GM21360 (cell line): ENCODE measurements at regions not wholly inside any gene's neighbourhood (a gene's known extent, or its start where the extent isn't known, plus 50 kb on each side); places are given as distances from the start of the nearest gene placed in this dataset.
"Not testable (repeated sequence)": the region's sequence is repeated elsewhere in the genome, so short reads cannot be mapped to it uniquely, and the experiment has no call there.

Experiments
- ATAC-seq: cut with Tn5 transposase; IDR thresholded peaks from one replicate; pipeline ENCODE4 v1.9.1; 2021; ENCODE audit warnings: mild to moderate bottlenecking, moderate library complexity; ENCODE audit not compliant: unreplicated experiment

- ATAC-seq = no peak
Observed at GRCh38 chr1:29409616-29410015, 173.3 kb downstream of the PTPRU start.

DNA sequence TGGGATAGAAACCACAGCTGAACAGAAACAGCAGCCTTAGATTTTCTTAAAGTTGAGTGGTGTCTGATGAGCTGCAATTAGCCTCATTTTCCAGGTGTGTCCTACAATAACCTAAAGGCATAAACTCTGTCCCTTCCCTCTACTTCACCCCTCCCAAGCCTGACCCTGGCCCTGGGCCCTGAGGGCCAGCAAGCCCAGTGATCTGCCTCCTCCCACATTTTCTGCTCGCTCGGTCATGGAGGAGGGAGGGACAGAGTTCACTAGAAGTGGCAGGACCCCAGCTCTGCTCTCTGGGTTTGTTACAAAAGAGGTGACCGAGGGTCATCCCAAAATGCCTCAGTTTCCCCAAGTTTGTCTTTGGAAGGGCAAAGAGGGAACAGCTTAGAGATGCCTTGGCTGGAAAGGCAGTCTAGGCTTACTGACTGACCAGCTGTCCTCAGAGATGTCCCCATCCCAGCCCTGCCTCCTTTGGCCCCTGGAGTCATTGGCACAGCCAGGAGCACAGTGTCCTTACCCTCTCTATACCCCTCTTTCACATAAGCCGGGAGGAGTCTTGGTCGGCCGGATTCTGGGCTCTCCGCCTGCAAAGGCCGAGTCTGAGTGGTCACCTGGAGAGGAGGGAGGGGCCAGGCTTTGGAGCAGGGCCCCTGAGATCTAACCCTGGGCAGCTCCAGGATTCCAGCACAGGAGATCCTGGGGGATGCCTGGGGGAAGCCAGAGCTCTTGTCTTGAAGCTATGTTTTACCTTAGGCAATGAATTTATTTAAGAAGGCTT is 172.7 kb downstream of the PTPRU start:
- ATAC-seq = no peak

- no peak for ATAC-seq
Observed at GRCh38 chr1:29406814-29407213, 170.5 kb downstream of the PTPRU start.

DNA sequence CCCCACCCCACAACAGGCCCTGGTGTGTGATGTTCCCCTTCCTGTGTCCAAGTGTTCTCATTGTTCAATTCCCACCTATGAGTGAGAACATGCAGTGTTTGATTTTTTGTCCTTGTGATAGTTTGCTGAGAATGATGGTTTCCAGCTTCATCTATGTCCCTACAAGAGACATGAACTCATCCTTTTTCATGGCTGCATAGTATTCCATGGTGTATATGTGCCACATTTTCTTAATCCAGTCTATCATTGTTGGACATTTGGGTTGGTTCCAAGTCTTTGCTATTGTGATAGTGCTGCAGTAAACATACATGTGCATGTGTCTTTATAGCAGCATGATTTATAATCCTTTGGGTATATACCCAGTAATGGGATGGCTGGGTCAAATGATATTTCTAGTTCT is 163.9 kb downstream of the PTPRU start:
- ATAC-seq = not testable (repeated sequence)

GRCh38 chr1:29399465-29399864 is 163.1 kb downstream of the PTPRU start:
- no peak for ATAC-seq

DNA sequence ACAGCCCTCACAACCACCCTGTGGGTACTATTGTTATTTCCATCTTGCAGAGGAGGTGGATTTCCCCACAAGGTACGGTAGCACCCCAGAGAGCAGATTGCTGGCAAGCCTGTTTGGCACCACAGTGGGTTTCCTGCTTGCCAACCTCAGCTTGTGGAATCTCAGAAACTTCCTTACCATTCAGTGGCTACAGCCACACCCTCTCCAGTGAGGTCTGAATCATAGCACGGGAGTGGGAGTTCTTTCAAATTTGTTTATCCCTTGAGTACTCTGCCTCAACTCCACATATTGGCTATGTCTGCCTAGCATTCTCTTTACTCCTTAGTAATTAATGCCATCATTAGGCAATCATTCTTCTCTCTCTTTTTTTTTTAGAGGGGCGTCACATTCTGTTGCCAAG is 162.1 kb downstream of the PTPRU start:
- no peak for ATAC-seq

DNA sequence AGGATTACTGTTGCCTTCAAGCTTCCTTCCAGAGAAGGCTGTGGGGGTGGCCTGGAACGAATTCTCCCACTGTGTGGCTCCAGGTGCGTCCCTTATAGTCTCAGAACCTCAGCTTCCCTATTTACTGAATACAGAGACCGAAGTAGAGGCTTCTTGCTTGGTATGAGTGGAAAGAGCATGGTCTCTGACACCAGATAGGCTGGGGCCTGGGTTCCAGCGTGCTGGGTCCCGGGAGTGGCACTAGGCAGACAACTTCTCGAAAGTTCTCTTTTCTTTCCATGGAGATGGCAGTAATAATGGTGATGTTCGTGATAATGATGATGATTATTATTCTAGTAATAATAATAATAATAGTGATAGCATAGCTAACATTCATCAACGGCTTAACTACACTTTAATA is 161.7 kb downstream of the PTPRU start:
- ATAC-seq = no peak

GRCh38 chr1:29397256-29397590 is 160.9 kb downstream of the PTPRU start:
- no peak for ATAC-seq

- no peak for ATAC-seq
Observed at GRCh38 chr1:29396438-29397255, 160.3 kb downstream of the PTPRU start.

GRCh38 chr1:29395736-29396437 is 159.6 kb downstream of the PTPRU start:
- no peak for ATAC-seq

DNA sequence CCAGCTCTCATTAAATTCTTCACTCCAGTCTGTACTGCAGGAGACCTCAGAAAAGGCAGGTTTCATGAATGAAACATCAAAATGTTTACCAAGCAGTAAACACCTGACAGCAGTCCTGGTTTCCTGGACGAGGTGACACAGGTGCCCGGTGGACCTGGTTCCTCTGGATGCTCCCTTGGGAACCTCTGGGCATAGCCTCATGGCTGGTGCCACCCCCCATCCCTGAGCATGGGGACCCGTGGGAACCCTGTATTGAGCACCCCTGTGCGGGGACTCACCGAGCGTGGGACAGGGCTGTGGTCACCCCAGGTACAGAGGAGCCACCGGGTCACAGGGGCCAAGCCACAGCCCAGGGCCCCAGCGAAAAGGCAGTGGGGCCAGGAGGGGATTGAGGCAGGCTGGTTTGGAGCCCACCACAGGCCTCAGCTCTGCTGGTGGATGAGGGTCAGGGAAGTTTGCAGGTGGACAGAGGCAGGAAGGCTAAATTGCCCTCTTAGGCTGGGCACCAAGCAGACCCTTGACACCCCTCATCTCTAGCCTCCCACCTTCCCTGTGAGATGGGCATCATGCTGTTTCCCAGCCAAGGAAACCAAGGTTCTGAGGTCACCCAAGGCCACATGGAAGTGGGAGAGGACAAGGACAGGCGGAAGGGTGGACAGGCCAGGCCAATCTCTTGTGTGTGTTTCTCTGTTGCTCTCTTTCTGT is 158.4 kb downstream of the PTPRU start:
- no peak for ATAC-seq

DNA sequence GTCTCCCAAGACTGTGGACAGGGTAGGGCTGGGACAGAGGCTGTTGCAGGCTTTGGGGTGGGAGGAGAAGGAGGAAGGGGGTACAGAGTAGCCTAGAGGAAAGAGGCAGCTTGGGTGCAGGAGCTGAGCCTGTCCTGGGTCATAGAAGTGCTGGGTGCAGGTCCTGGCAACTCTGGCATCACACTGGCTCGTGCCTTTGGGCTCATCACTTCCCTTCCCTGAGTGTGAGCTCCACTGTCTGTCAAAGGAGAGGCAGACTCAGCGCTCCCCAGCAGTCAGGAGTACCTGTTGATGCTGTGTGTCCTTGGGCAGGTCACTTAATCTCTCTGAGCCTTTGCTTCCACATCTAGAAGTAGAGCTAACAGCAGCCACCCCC is 157.1 kb downstream of the PTPRU start:
- no peak for ATAC-seq

DNA sequence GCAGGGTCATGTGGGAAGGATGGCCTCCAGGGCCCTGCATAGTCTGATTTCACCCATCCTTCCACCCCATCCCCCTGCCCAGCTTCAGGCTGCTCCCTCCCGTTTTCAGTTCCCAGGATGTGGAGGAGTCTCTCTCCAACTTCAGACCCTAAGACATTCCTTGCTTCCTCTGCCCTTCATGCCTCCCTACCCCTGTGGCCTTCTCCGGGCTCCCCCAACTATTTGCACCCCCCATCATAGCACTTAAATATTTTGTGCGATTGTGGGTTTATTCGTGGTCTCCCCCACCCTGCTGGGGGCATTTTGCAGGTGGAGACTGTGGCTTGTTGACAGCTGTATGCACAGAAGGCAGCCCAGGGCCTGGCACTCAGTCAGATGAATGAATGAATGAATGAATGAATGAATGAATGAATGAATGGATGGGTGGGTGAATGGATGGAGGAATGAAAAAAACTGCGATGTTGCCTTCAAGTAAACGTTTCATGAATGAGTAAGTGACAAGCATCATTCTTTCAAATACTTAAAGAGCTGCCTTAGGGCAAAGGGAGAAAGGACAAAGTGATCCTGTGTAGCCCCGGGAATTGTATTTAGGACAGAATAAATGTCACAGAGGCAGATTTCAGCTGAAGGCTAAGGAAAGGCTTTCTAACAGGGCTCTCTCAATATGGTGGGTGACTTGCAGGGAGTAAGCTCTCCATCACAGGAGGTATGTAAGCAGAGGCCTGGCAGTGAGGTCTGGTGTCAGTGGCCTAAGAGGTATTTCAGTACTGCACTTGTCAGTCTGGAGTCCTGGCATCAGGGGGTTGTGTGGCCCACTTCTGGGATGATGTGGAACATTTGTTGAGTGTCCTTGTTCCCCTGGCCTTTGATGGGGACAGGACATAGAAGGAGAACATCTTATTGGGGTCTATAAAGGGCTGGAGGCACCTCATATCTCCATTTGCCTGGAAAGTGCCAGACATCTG is 156.4 kb downstream of the PTPRU start:
- ATAC-seq = no peak

DNA sequence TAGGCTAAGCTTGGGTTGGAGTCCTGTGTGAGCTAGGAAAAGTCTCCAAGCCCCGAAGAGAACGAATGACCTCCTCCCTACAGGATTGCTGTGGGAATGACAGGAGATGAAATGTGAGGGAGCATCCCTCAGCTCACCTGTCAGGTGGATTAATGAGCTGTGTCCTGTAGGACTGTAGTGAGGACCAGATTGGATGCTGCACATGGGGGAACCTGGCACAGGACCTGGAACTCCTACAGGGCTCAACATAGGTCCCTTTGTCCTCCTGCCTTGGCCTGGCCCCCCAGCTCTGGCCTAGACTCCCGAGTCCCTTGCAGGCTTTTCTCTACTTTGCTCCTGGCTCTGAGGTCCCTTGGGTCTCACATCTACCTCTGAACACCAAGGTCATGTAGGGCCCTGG is 155.7 kb downstream of the PTPRU start:
- ATAC-seq = no peak

- no peak for ATAC-seq
Observed at GRCh38 chr1:29391362-29391880, 155.1 kb downstream of the PTPRU start.

DNA sequence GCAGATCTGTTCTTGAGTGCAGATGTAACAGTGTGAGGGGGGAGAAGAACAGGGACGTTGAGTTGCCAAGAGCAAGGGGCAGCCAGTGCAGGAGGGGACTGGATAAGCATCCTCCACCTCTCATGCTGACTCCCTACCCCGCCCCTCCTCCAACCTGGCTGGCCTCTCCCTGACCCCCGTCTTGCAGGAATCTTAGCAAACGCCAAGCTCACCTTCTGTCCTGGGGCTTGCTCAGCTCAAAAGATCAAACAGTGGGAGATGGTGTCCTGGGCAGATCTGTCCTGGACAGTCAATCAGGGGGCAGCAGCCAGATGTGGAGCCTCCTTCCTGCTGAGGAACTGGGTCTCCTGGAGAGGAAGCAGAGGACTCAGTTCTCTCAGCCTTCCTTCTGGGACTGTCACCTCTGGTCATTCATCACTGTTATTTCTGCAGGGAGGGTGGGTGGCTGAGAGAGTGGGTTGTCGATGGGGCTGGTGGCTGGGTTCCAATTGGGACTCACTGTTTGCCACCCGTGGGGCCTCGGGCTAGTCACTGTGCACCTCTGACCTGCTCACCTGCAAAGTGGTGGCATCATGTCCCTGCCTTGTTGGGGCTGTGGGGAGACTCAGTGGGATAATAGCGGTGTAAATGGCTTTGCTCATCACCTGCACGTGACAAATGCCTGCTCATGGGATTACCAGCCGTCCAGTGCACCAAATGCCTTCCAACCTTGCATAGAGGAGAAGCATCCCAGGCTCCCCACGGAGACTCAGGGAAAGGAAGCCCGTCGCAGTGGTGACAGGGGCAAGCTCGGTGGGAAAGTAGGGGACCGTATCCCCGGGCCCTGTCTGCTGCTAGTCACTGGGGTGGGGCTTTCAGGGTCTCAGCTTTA is 154.4 kb downstream of the PTPRU start:
- no peak for ATAC-seq

- ATAC-seq = no peak
Observed at GRCh38 chr1:29390075-29390474, 153.8 kb downstream of the PTPRU start.

- ATAC-seq = no peak
Observed at GRCh38 chr1:29389533-29390041, 153.3 kb downstream of the PTPRU start.

- no peak for ATAC-seq
Observed at GRCh38 chr1:29388884-29389283, 152.6 kb downstream of the PTPRU start.
